HG03097 (cell line): ENCODE measurements at regions not wholly inside any gene's neighbourhood (a gene's known extent, or its start where the extent isn't known, plus 50 kb on each side); places are given as distances from the start of the nearest gene placed in this dataset.

Source experiments
- ATAC-seq: cut with Tn5 transposase; IDR thresholded peaks from one replicate; pipeline ENCODE4 v1.9.1; 2021; ENCODE audit not compliant: unreplicated experiment, low FRiP score

DNA sequence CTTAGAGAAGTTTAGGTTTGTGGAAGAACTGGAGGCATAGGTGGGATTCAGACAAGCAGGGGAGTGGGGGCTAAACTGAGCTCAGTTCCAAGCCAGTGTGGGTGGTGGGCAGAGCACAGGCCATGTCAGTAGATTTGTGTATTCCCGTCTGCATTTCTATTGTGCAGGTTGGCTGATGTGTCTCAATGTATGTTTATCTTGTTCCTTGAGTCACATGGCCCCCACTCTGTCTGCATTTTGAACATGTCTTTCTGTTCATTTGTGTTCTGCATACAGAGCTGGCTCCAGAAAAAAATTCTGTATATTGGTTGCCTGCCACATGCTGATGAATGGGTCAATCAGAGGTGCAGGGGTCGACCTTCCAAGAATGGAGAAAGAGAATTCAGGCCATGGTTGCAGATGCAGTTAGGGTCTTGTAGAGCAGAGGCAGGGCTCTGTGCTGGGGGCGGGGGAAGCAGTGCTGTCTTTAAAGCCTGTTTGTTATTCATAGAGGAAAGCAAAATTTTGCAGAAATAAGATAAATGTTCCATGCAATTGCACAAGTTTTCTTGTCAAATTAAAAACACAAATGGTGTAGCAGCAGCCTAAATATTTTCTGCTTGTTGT is 166.7 kb downstream of the CDH26 start:
- ATAC-seq: no peak

- ATAC-seq: no peak
Observed at GRCh38 chr20:60125513-60125912, 167.3 kb downstream of the CDH26 start.

GRCh38 chr20:60126975-60127374 is 168.8 kb downstream of the CDH26 start:
- no peak for ATAC-seq

DNA sequence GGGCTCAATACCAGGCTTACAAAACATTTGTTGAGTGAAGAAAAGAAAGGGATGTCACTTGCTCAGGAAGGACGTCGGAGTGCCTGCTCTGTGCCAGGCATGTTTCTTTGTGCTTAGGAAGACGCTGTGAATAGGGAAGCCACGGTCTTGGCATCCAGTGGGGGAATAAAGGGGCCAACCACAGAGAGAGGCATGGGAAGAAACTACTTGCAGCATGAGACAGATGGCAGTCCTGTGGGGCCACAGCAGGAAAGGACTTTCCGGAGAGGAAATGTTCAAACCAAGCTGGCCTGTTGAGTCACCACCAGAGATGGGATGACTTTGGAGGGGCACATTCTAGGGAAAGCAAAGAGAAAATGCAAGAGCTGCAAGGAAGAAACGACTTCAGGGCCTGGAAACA is 173.2 kb downstream of the CDH26 start:
- no peak for ATAC-seq

- no peak for ATAC-seq
Observed at GRCh38 chr20:60132162-60132826, 174.1 kb downstream of the CDH26 start.

DNA sequence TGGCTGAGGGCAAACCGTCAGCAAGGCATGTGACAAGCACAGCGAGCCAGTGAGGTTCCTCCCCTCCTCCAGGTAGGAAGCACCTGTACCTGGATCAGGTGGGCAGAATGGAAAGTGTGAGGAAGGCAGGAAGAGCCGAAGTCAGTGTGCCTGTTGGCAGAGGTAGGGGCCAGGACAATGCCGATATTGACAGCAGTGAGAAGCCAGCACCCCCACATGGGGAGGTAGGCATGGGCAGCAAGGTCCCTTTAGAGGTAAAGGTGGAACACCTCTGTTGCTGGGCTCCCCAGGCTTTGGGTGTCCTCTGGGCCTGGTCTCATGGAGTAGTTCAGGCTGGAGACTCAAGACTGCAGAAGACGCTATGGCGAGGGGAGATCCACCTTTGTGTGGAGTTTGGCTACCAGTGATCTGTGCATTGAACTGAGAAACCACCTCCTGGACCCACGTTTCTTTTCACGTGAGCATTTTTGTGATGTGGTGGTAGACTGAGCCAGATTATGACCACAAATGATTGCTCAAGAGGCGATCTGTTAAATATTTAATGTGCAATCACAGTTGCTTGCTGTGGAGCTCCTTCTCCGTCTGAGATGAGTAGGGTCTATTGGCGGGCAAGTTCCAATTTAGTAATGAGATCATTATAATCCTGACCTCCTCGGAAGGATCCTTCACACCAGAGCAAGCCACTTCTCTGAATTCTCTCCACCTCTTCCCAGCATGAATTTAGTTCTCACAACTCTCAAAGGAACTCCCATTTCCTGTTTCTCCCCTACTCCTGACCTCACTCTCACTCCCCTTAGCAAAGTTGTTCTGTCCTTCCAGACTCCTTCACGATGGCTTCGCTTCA is 174.8 kb downstream of the CDH26 start:
- no peak for ATAC-seq

- no peak for ATAC-seq
Observed at GRCh38 chr20:60135276-60135675, 177.1 kb downstream of the CDH26 start.

- no peak for ATAC-seq
Observed at GRCh38 chr20:60136645-60137401, 178.6 kb downstream of the CDH26 start.

DNA sequence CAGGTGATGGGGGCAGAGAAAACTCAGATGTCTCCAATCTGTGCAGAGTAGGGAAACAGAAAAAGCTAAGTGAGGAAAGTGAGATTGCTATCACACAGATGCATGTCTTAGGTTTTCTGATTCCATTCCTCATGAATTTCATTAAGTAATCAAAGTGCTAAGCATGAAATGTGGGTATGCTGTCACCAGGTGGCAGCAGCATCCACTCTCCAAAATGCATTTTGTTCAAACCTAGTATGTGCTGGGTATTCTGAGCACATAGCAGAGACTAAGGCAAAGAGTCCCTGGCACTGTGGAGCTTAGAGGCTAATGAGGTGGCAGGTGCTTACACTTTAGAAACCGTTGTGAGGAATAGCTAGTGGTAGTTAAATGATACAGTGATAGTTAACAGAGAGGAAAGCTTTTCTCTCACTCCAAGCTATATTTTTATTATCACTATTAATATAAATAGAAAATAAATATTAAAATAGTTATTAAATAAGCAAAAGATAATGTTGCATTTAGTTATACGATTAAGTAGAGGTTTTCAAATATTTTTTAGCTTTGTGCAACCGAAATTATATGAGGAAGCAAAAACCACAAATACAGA is 179.5 kb downstream of the CDH26 start:
- ATAC-seq: no peak

- ATAC-seq: no peak
Observed at GRCh38 chr20:60138256-60139220, 180.3 kb downstream of the CDH26 start.

DNA sequence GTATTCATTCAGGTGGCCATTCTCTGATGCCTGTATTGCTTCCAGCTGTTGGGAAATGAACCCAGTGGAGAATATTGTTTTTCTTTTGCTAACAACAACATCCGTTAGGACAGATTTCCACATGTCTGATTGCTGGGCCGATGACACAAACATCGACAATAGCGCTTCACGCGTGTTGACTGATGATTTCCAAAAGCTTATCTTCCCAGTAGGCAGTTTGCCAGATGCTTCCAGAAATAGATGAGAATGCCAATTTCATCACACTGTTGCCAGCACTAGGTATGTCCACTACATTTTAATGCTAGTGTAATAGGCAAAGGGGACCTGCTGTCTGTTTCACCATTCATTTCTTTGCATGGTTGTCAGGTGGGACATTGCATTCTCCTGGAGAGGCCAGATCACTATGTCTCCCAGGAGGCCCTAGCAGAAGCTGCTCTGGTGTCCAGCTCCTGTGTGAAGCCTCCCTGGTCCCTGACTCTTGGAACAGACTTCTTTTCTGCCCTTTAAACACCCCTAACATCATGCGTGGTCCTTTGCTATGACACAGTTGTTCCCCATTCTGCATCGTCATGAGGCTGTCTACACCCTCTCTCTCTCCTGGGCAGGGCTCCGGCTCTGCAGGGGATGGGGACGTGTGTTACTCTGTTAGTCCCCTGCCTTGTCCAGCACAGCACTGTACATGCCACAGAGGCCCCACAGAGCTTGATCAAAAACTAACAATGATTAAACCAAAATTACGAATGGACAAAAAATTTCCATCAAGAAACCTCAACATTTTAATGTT is 181.6 kb downstream of the CDH26 start:
- no peak for ATAC-seq

DNA sequence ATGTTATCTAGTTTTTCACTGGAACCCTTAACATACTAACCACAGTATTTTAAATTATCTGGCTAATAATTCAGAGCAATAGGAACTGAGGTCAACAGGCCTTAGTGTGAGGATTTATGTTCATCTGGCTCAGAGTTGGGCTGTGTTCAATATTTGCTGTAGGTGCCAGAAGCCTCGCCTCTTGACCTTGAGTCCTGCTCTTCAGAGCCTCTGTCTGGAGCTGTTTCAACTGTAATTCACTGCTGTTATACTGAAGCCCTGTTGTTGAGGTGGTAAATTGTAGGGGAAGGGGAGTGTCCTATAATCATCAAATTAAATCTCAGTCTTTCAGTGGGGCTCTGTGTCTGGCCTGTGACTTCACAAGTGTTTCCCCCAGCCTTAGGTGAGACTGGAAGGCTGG is 184.4 kb downstream of the CDH26 start:
- ATAC-seq: no peak

DNA sequence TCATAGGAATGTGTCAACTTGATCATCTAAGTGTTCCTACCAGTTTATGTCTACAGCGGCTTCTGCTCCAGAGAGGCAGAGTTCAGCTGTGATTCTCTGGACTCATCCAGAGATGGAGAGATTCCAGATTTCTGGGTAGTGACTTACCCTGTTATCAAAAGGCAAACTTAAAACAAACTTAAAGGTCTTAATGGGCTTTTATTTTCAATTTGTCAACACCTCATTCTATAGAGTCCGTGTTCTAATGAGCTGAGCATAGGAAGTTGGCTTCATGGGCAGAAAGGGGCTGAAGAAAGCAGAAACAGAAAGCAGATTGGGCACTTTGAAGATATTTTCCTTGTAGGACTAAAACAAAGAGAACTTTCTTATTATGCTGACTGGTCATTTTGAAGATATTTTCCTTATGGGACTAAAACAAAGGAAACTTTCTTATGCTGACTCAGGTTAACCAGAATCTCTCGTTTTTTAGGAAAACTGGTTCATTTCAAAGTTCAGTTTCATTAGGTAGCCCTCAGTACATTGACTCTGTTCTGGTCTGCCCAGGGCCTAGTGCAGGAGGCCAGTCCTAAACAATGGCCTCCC is 185.1 kb downstream of the CDH26 start:
- no peak for ATAC-seq

GRCh38 chr20:60144404-60144803 is 186.2 kb downstream of the CDH26 start:
- no peak for ATAC-seq

- ATAC-seq: no peak
Observed at GRCh38 chr20:60144974-60145527, 186.8 kb downstream of the CDH26 start.

DNA sequence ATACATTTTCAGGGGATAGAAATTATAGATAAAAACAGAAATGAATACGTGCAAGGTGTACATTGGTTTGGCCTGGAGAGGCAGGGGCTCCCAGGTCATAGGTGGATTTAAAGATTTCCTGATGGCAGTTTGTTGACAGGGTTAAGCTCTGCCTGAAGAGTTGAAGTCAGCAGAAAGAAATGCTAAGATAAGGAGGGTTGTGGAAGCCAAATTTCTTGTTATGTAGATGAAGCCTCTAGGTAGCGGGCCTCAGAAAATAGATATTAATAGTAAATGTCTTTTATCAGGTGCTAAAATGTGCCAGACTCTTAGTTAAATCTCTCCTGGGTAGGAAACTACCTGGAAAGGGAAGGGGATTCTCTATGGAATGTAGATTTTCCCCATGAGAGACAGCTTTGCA is 188.8 kb downstream of the CDH26 start:
- no peak for ATAC-seq

- no peak for ATAC-seq
Observed at GRCh38 chr20:60148885-60149284, 190.7 kb downstream of the CDH26 start.

DNA sequence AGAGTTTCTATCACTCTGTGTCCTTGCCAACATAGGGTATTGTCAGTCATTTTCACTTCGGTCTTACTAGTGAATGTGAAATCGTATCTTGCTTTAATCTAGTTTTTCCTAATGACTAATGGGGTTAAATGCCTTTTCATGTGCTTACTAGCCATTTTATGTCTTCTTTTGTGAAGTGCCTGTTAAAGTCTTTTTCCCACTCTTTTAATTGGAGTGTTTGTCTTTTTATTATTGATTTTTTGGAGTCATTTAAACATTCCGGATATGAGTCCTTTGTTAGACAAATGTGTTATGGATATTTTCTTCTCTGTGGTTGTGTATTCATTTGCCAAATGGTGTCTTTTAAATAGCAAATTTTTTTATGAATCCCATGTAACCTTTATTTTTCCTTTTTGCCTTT is 194.6 kb downstream of the CDH26 start:
- no peak for ATAC-seq
